DMS153 treated with DMSO at 0.1 percent for 48 hours (cell line): ENCODE measurements at regions not wholly inside any gene's neighbourhood (a gene's known extent, or its start where the extent isn't known, plus 50 kb on each side); places are given as distances from the start of the nearest gene placed in this dataset.
"Not testable (repeated sequence)": the region's sequence is repeated elsewhere in the genome, so short reads cannot be mapped to it uniquely, and the experiment has no call there.

Experiments used
- DNase-seq: peaks from one replicate; lab custom pipeline; 2025; ENCODE audit not compliant: unreplicated experiment; lab: John Stamatoyannopoulos, UW

GRCh38 chr3:8400911-8401310 lies 100.7 kb upstream of the LMCD1 start:
- DNase-seq, result no peak

- no peak for DNase-seq
These were observed 97.6 kb upstream of the LMCD1 start for GRCh38 chr3:8403996-8404395.

GRCh38 chr3:8405144-8405543 lies 96.5 kb upstream of the LMCD1 start:
- DNase-seq, result no peak

GRCh38 chr3:8406479-8406878 lies 95.1 kb upstream of the LMCD1 start:
- no peak for DNase-seq

- DNase-seq, result no peak
These were observed 88.2 kb upstream of the LMCD1 start for GRCh38 chr3:8413337-8413926.

GRCh38 chr3:8416965-8417364 lies 84.7 kb upstream of the LMCD1 start:
- no peak for DNase-seq

- DNase-seq, result no peak
These were observed 81.0 kb upstream of the LMCD1 start for GRCh38 chr3:8420612-8421011.

- DNase-seq, result no peak
These were observed 80.4 kb upstream of the LMCD1 start for GRCh38 chr3:8421267-8421666.

- DNase-seq, result no peak
These were observed 79.9 kb upstream of the LMCD1 start for GRCh38 chr3:8421711-8422110.

- no peak for DNase-seq
These were observed 78.3 kb upstream of the LMCD1 start for GRCh38 chr3:8423307-8423706.

- no peak for DNase-seq
These were observed 77.3 kb upstream of the LMCD1 start for GRCh38 chr3:8424281-8424680.

GRCh38 chr3:8436661-8437287 lies 64.8 kb upstream of the LMCD1 start:
- DNase-seq, result no peak

- no peak for DNase-seq
These were observed 63.0 kb upstream of the LMCD1 start for GRCh38 chr3:8438507-8439079.

- not testable (repeated sequence) for DNase-seq
These were observed 61.5 kb upstream of the LMCD1 start for GRCh38 chr3:8440142-8440541.

- no peak for DNase-seq
These were observed 59.6 kb upstream of the LMCD1 start for GRCh38 chr3:8441969-8442559.

- no peak for DNase-seq
These were observed 58.5 kb upstream of the LMCD1 start for GRCh38 chr3:8442993-8443650.

GRCh38 chr3:8443829-8444791 lies 57.5 kb upstream of the LMCD1 start:
- DNase-seq, result peak; percentile 72

- DNase-seq, result no peak
These were observed 56.7 kb upstream of the LMCD1 start for GRCh38 chr3:8444883-8445282.

- no peak for DNase-seq
These were observed 55.8 kb upstream of the LMCD1 start for GRCh38 chr3:8445861-8446260.

- DNase-seq, result no peak
These were observed 54.8 kb upstream of the LMCD1 start for GRCh38 chr3:8446845-8447244.

- no peak for DNase-seq
These were observed 51.0 kb upstream of the LMCD1 start for GRCh38 chr3:8450618-8451017.
